GM12878 (cell line): ENCODE measurements at regions not wholly inside any gene's neighbourhood (a gene's known extent, or its start where the extent isn't known, plus 50 kb on each side); places are given as distances from the start of the nearest gene placed in this dataset.

Experiments used
- ATAC-seq: fragments of 200-7000 bp; cut with Tn5 transposase; 3 replicates; pipeline ENCODE4 v1.9.1; 2020; ENCODE audit warnings: mild to moderate bottlenecking, moderate library complexity
- BruUV-seq: library from RNA; stranded (reverse); fragments of 400-500 nt; replicated peaks from 2 replicates; lab custom pipeline; 2021; lab: Mats Ljungman, UMichigan
- CTCF ChIA-PET: fragments of 300-600 bp; sonication (Branson Sonifier 250); formaldehyde crosslinking; extraction: SDS; loops from one replicate; lab custom pipeline; 2021; ENCODE audit warnings: inconsistent platforms; lab: Yijun Ruan, JAX
- POLR2A ChIA-PET: fragments of 350-600 bp; formaldehyde crosslinking; extraction: SDS; loops from one replicate; lab custom pipeline; 2021; ENCODE audit warnings: inconsistent platforms; lab: Charles Lee
- RAD21 ChIA-PET: fragments of 300-600 bp; sonication (Branson Sonifier 250); formaldehyde crosslinking; loops from one replicate; lab custom pipeline; 2023; ENCODE audit warnings: antibody characterized with exemption; ENCODE audit not compliant: unreplicated experiment; lab: Charles Lee
- SMC1A ChIA-PET: fragments of 300-600 bp; sonication (Branson Sonifier 250); formaldehyde crosslinking; loops from one replicate; lab custom pipeline; 2023; ENCODE audit not compliant: unreplicated experiment, uncharacterized antibody; lab: Charles Lee
- DNase-seq: peaks from one replicate; pipeline ENCODE4 v3.0.0-alpha.2; 2011; ENCODE audit warnings: low read depth, low spot score
- FAIRE-seq: peaks from 3 replicates; lab custom pipeline; 2011; peaks lifted over from hg19 to GRCh38; lab: Jason Lieb, UNC
- H2AFZ ChIP-seq: 2 replicates; pipeline ENCODE4 v1.6.0; 2011; ENCODE audit warnings: low read depth, low read length, control low read depth; ENCODE audit not compliant: control insufficient read depth
- H3K27ac ChIP-seq: 2 replicates; pipeline ENCODE4 v1.5.1; 2011; ENCODE audit warnings: control low read depth; ENCODE audit not compliant: control insufficient read depth, insufficient read depth
- H3K27me3 ChIP-seq, 2 experiments: replicated peaks in 1 of 2; 2 replicates each; pipeline versions ENCODE4 v1.6.0 to v1.6.1; 2011; ENCODE audit warnings: low read length in 1 of 2; ENCODE audit not compliant: control insufficient read depth in 2 of 2, insufficient read depth in 2 of 2
- H3K36me3 ChIP-seq, 2 experiments: 2 replicates each; pipeline ENCODE4 v1.5.1; 2011; ENCODE audit warnings: low read length in 1 of 2; ENCODE audit not compliant: control insufficient read depth in 2 of 2, insufficient read depth in 2 of 2
- H3K4me1 ChIP-seq: 2 replicates; pipeline ENCODE4 v1.6.1; 2011; ENCODE audit warnings: mild to moderate bottlenecking, low read length, moderate library complexity, mixed read lengths; ENCODE audit not compliant: control insufficient read depth, insufficient read depth
- H3K4me2 ChIP-seq: 2 replicates; pipeline ENCODE4 v1.6.0; 2011; ENCODE audit warnings: control low read depth; ENCODE audit not compliant: control insufficient read depth, insufficient read depth
- H3K4me3 ChIP-seq: fragments of 200-600 bp; sonication (generic); 2 replicates; pipeline ENCODE4 v1.5.1; 2016
- H3K79me2 ChIP-seq: 2 replicates; pipeline ENCODE4 v1.6.0; 2011; ENCODE audit warnings: low read length; ENCODE audit not compliant: control insufficient read depth, insufficient read depth
- H3K9ac ChIP-seq: 2 replicates; pipeline ENCODE4 v1.8.0; 2011; ENCODE audit warnings: low read length, control low read depth, mixed read lengths; ENCODE audit not compliant: control insufficient read depth, insufficient read depth
- H3K9me3 ChIP-seq: replicated peaks from 3 replicates; pipeline ENCODE4 v1.5.1; 2011; ENCODE audit warnings: mild to moderate bottlenecking, low read length; ENCODE audit not compliant: control insufficient read depth, insufficient read depth
- H4K20me1 ChIP-seq: 2 replicates; pipeline ENCODE4 v1.6.0; 2011; ENCODE audit not compliant: control insufficient read depth, insufficient read depth
- EZH2 ChIP-seq: IDR thresholded peaks from 2 replicates; pipeline ENCODE4 v1.6.1; 2012; ENCODE audit warnings: low read depth, mild to moderate bottlenecking, control low read depth, inconsistent platforms, low read length, borderline replicate concordance; ENCODE audit not compliant: control insufficient read depth
- GATAD2B ChIP-seq: fragments of 450-650 bp; conservative IDR thresholded peaks from 2 replicates; pipeline ENCODE4 v1.6.1; 2017; ENCODE audit warnings: low read depth, mild to moderate bottlenecking, moderate library complexity
- HDAC6 ChIP-seq: fragments of 200-600 bp; sonication (generic); IDR thresholded peaks from one replicate; pipeline ENCODE4 v1.8.0; 2017; ENCODE audit warnings: antibody characterized with exemption; ENCODE audit not compliant: unreplicated experiment
- JUNB ChIP-seq: IDR thresholded peaks from 2 replicates; pipeline ENCODE4 v1.6.1; 2016; ENCODE audit warnings: antibody characterized with exemption, mild to moderate bottlenecking
- MYB ChIP-seq: fragments of 150-350 bp; IDR thresholded peaks from 2 replicates; pipeline ENCODE4 v1.6.1; 2014; ENCODE audit warnings: mild to moderate bottlenecking, low read depth, low read length, borderline replicate concordance
- NRF1 ChIP-seq: conservative IDR thresholded peaks from 2 replicates; pipeline ENCODE4 v1.6.1; 2011; ENCODE audit warnings: mild to moderate bottlenecking, low read depth, low read length, improper control_type of control experiment
- SPI1 ChIP-seq: IDR thresholded peaks from 2 replicates; pipeline ENCODE4 v1.6.1; 2011; ENCODE audit warnings: low read depth, mild to moderate bottlenecking, low read length, moderate library complexity, borderline replicate concordance; ENCODE audit not compliant: insufficient read depth
- STAT3 ChIP-seq: IDR thresholded peaks from 2 replicates; pipeline ENCODE4 v1.6.1; 2011; ENCODE audit warnings: low read depth, low read length, improper control_type of control experiment
- TARDBP ChIP-seq: IDR thresholded peaks from 2 replicates; pipeline ENCODE4 v1.6.1; 2016; ENCODE audit warnings: borderline replicate concordance
- WGBS: methylation state at CpG from one replicate; pipeline ENCODE4 v1.1.6; 2016; ENCODE audit warnings: low lambda C conversion rate; ENCODE audit not compliant: insufficient replicate concordance, insufficient coverage; ENCODE audit errors: missing lambda C conversion rate; 5-methylcytosine and 5-hydroxymethylcytosine counted together
- in situ Hi-C: fragments of 300-500 bp; cut with MboI; formaldehyde crosslinking; loops from 9 replicates; pipeline ENCODE4 v1.14.3; 2018; ENCODE audit warnings: mixed read lengths
- intact Hi-C: fragments of 100-400 bp; cut with micrococcal nuclease; formaldehyde crosslinking; loops from one replicate; pipeline ENCODE4 v1.14.2; 2022; ENCODE audit not compliant: unreplicated experiment
- TF ChIP-seq, protein P1 (sequence below): fragments of 450-650 bp; IDR thresholded peaks from 2 replicates; pipeline ENCODE4 v1.6.1; 2017; ENCODE audit warnings: mild to moderate bottlenecking, low read depth, inconsistent platforms; ENCODE audit not compliant: poor library complexity, severe bottlenecking
- TF ChIP-seq, protein P2 (sequence below): IDR thresholded peaks from 2 replicates; pipeline ENCODE4 v1.6.1; 2012; ENCODE audit warnings: mild to moderate bottlenecking, low read depth, low read length

DNA sequence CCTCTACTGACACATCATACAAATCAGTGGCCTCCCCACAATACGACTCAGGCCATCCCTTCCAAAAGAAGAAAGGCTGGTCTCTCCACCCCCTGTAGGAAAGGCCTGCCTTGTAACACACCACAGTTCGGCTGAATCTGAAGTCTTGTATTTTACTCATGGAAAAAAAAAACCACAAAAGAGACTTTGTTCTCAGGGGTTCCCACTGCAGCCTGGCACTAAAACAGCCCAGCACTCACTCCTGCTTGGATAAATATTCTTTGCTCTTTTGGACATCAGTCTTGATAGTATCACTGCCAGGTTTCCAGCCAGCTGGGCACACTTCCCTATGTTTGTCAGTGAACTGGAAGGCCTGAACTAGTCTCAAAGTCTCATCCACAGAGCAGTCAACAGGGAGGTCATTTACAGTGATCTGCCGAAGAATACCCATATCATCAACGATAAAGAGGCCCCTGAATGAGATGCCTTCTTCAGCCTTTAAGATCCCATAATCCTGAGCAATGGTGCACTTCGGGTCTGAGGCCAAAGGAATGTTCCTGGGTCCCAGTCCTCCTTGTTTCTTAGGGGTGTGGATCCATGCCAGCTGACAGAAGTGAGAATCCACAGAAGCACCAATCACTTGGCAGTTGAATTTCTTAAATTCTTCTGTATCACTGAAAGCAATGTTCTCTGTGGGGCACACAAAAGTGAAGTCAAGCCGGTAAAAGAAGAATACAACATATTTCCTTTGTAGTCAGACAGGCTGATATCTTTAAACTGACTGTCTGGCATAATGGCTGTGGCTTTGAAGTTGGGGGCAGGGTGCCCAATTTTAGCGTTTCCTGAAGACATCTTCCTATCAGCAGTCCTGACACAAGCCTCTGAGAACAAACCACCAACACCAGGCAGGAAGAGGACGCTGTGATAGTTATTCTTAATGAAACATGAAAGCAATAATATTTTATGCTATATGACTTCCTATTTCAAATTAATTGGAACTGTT lies 198.1 kb downstream of the LURAP1L start:
- Histone ChIP-seq H3K27me3 (no peaks in the 10 kb centered on the region), H3K36me3 (no peaks in the 10 kb centered on the region), H4K20me1 (no peaks in the 10 kb centered on the region), H3K4me1 (no peaks in the 10 kb centered on the region), H3K9me3 (no peaks in the 10 kb centered on the region), H2AFZ (no peak overlapping the region), H3K4me3 (no peak overlapping the region), H3K4me2 (no peak overlapping the region), H3K79me2 (no peaks in the 10 kb centered on the region), H3K9ac (no peak overlapping the region), H3K27ac (no peak overlapping the region)
- 10% methylated on average over 8 of the region's 8 CpGs for whole genome bisulfite sequencing
- POLR2A ChIA-PET, result no interaction called here
- FAIRE-seq, result no peak
- no peak for ATAC-seq
- DNase-seq, result no peak
- CTCF ChIA-PET, result interaction anchor here (0.6 kb wide), 1 partner anchor 11 kb away, joined by 3 read pairs; no protein-coding TSS in a partner anchor
- TF ChIP-seq MYB (no peak), TARDBP (no peak), SPI1 (no peak), GATAD2B (no peak), EZH2 (no peak), JUNB (no peak), STAT3 (no peak)
- in situ Hi-C loops (loop anchor here (10.0 kb wide), 1 partner anchor 62 kb away; no protein-coding TSS in a partner anchor), intact Hi-C loops (no loop called here)
- RAD21 ChIA-PET, result no interaction called here
- no TSS peak for BruUV-seq
- SMC1A ChIA-PET, result no interaction called here

DNA sequence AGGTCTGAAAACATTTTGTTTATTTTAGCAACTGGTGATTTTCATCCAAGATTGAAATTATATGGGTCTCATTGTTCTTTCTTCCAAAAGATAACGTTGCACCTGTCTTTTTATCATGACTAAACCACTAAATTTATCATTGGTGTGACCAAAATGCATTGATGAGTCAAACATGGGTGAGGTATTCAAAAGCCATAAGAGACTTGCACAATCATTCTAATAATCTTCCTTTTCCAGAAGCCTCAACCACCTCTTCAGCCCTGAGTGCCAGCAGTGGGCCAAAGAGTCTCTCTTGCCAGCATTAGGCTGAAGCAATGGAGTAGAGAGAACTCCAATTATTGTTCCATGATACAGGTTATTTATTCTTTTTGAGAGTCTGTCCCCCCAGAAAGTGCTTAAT lies 198.9 kb downstream of the LURAP1L start:
- Histone ChIP-seq H3K4me2 (no peak overlapping the region), H3K36me3 (no peaks in the 10 kb centered on the region), H4K20me1 (no peaks in the 10 kb centered on the region), H2AFZ (no peak overlapping the region), H3K27me3 (no peaks in the 10 kb centered on the region), H3K79me2 (no peaks in the 10 kb centered on the region), H3K4me1 (no peaks in the 10 kb centered on the region), H3K4me3 (no peak overlapping the region), H3K27ac (no peak overlapping the region), H3K9me3 (no peaks in the 10 kb centered on the region), H3K9ac (no peak overlapping the region)
- CTCF ChIA-PET, result interaction anchor here (0.6 kb wide), 1 partner anchor 10 kb away, joined by 3 read pairs; no protein-coding TSS in a partner anchor
- FAIRE-seq (no peak), ATAC-seq (no peak), DNase-seq (no peak)
- 0% methylated on average over 1 of the region's 1 CpG for WGBS
- RAD21 ChIA-PET, result no interaction called here
- intact Hi-C loops (no loop called here), in situ Hi-C loops (loop anchor here (10.0 kb wide), 1 partner anchor 61 kb away; no protein-coding TSS in a partner anchor)
- SMC1A ChIA-PET, result no interaction called here
- POLR2A ChIA-PET, result no interaction called here
- no TSS peak for BruUV-seq
- TF ChIP-seq, protein P1, sequence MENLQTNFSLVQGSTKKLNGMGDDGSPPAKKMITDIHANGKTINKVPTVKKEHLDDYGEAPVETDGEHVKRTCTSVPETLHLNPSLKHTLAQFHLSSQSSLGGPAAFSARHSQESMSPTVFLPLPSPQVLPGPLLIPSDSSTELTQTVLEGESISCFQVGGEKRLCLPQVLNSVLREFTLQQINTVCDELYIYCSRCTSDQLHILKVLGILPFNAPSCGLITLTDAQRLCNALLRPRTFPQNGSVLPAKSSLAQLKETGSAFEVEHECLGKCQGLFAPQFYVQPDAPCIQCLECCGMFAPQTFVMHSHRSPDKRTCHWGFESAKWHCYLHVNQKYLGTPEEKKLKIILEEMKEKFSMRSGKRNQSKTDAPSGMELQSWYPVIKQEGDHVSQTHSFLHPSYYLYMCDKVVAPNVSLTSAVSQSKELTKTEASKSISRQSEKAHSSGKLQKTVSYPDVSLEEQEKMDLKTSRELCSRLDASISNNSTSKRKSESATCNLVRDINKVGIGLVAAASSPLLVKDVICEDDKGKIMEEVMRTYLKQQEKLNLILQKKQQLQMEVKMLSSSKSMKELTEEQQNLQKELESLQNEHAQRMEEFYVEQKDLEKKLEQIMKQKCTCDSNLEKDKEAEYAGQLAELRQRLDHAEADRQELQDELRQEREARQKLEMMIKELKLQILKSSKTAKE, result no peak
- TF ChIP-seq, protein P2, sequence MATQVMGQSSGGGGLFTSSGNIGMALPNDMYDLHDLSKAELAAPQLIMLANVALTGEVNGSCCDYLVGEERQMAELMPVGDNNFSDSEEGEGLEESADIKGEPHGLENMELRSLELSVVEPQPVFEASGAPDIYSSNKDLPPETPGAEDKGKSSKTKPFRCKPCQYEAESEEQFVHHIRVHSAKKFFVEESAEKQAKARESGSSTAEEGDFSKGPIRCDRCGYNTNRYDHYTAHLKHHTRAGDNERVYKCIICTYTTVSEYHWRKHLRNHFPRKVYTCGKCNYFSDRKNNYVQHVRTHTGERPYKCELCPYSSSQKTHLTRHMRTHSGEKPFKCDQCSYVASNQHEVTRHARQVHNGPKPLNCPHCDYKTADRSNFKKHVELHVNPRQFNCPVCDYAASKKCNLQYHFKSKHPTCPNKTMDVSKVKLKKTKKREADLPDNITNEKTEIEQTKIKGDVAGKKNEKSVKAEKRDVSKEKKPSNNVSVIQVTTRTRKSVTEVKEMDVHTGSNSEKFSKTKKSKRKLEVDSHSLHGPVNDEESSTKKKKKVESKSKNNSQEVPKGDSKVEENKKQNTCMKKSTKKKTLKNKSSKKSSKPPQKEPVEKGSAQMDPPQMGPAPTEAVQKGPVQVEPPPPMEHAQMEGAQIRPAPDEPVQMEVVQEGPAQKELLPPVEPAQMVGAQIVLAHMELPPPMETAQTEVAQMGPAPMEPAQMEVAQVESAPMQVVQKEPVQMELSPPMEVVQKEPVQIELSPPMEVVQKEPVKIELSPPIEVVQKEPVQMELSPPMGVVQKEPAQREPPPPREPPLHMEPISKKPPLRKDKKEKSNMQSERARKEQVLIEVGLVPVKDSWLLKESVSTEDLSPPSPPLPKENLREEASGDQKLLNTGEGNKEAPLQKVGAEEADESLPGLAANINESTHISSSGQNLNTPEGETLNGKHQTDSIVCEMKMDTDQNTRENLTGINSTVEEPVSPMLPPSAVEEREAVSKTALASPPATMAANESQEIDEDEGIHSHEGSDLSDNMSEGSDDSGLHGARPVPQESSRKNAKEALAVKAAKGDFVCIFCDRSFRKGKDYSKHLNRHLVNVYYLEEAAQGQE, result no peak
- no peak for TF ChIP-seq HDAC6
- TF ChIP-seq NRF1, result no peak
